ENCODE measurements at regions not wholly inside any gene's neighbourhood (a gene's known extent, or its start where the extent isn't known, plus 50 kb on each side); places are given as distances from the start of the nearest gene placed in this dataset.

DNA sequence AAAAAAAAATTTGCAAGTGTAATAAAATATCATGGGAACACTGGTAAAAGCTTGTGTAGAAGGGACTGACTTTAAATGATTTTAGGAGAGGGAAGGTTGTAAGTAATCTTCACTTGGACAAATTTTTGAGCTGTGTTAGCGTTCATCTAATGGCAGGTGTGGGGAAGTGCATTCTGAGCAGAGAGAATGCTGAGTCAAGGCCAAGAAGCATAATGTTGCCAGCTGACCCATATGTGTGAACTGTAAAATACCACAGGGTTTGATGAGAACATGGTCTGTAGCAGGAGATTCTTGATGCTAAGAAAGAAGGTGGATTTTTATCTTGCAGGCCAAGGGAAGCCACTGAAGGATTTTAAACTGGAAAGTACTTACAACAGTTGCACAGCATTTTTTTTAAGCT is 98.2 kb upstream of the ZNF32 start:
- no peaks in the 10 kb centered on the region for H3K4me1 ChIP-seq (ENCODE audit: control insufficient read depth, insufficient read depth, low read length)
- no peak overlapping the region for H3K27ac Mint-ChIP-seq
- no peaks in the 10 kb centered on the region for H3K9me3 Mint-ChIP-seq
- peaks cover 0 to 9% of the 10 kb centered on the region in 2 donors for H3K4me1 Mint-ChIP-seq
- no peaks in the 10 kb centered on the region for H3K9me3 ChIP-seq (ENCODE audit: control insufficient read depth, insufficient read depth, low read length)
- peaks cover 0 to 10% of the 10 kb centered on the region in 2 donors for H3K27me3 Mint-ChIP-seq (ENCODE audit: low read depth in 2 of 2)
- WGBS (ENCODE audit: insufficient coverage) = 34% methylated on average over 1 of the region's 1 CpG
- no peaks in the 10 kb centered on the region for H3K27me3 ChIP-seq (ENCODE audit: control insufficient read depth, insufficient read depth, low read length)
- intact Hi-C loops (cut with micrococcal nuclease) = no loop called here
- H3K36me3 ChIP-seq (ENCODE audit: control insufficient read depth, insufficient read depth, low read length) = no peaks in the 10 kb centered on the region
- H3K4me3 Mint-ChIP-seq = no peak overlapping the region
- no peak overlapping the region for H3K4me3 ChIP-seq (ENCODE audit: low read length)
- peak in 1 of 3 donors; percentile 42 for ATAC-seq
- TF ChIP-seq, protein P1, sequence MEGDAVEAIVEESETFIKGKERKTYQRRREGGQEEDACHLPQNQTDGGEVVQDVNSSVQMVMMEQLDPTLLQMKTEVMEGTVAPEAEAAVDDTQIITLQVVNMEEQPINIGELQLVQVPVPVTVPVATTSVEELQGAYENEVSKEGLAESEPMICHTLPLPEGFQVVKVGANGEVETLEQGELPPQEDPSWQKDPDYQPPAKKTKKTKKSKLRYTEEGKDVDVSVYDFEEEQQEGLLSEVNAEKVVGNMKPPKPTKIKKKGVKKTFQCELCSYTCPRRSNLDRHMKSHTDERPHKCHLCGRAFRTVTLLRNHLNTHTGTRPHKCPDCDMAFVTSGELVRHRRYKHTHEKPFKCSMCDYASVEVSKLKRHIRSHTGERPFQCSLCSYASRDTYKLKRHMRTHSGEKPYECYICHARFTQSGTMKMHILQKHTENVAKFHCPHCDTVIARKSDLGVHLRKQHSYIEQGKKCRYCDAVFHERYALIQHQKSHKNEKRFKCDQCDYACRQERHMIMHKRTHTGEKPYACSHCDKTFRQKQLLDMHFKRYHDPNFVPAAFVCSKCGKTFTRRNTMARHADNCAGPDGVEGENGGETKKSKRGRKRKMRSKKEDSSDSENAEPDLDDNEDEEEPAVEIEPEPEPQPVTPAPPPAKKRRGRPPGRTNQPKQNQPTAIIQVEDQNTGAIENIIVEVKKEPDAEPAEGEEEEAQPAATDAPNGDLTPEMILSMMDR (IDR thresholded peaks at IDR 0.05) = no peak
- no peak for DNase-seq
- no peak overlapping the region for H3K27ac ChIP-seq (ENCODE audit: low read length)
- H3K36me3 Mint-ChIP-seq = no peaks in the 10 kb centered on the region

DNA sequence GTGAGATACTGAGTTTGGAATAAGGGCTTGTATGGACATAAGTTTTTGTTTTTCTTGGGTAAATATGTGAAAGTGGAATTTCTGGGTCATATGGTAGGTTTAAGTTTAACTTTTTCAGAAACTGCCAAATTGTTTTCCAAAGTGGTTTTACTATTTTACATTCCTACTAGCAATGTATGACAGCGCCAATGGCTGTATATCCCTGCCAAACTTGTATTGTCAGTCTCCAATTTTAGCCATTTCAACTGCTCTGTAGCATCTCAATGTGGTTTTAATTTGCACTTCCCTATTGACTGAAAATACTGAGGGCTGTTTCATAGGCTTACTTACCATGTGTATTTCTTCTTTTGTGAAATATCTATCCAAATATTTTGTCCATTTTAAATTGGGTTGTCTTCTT is 90.5 kb upstream of the ZNF32 start:
- Mint-ChIP-seq H3K4me1 (peaks cover 5 to 6% of the 10 kb centered on the region in 2 donors), H3K4me3 (no peak overlapping the region), H3K36me3 (no peaks in the 10 kb centered on the region), H3K27me3 (ENCODE audit: low read depth in 2 of 2) (peaks cover 0 to under 1% of the 10 kb centered on the region in 2 donors), H3K27ac (no peak overlapping the region), H3K9me3 (no peaks in the 10 kb centered on the region)
- intact Hi-C loops (cut with micrococcal nuclease) = no loop called here
- Histone ChIP-seq H3K27me3 (ENCODE audit: control insufficient read depth, insufficient read depth, low read length) (no peaks in the 10 kb centered on the region), H3K36me3 (ENCODE audit: control insufficient read depth, insufficient read depth, low read length) (no peaks in the 10 kb centered on the region), H3K27ac (ENCODE audit: low read length) (no peak overlapping the region), H3K9me3 (ENCODE audit: control insufficient read depth, insufficient read depth, low read length) (no peaks in the 10 kb centered on the region), H3K4me3 (ENCODE audit: low read length) (no peak overlapping the region), H3K4me1 (ENCODE audit: control insufficient read depth, insufficient read depth, low read length) (no peaks in the 10 kb centered on the region)
- TF ChIP-seq, protein P1 (IDR thresholded peaks at IDR 0.05) = no peak
- ATAC-seq (no peak), DNase-seq (no peak)
- 81% methylated on average over 1 of the region's 1 CpG for WGBS (ENCODE audit: insufficient coverage)

DNA sequence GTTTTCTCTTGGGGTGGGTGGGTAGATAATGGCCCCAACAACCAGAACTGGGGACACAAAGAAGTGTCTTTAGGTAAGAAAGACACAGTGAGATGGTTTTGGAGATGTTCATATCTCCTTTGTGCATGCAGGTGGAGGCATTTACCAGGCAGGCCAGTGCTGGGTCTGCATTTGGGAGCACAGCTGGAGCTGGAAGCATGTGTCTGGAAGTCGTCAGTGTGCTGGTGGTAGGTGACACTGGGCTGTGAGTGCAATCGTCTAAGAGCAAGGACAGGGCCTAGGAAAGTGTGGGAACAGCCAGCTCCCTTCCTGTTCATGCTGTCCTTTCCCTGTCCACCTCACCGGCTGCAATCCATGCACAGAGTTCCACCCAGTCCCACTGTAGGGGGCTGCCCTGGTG is 88.3 kb upstream of the ZNF32 start:
- ATAC-seq = no peak
- Histone ChIP-seq H3K4me1 (ENCODE audit: control insufficient read depth, insufficient read depth, low read length) (no peaks in the 10 kb centered on the region), H3K27me3 (ENCODE audit: control insufficient read depth, insufficient read depth, low read length) (no peaks in the 10 kb centered on the region), H3K36me3 (ENCODE audit: control insufficient read depth, insufficient read depth, low read length) (no peaks in the 10 kb centered on the region), H3K4me3 (ENCODE audit: low read length) (no peak overlapping the region), H3K27ac (ENCODE audit: low read length) (no peak overlapping the region), H3K9me3 (ENCODE audit: control insufficient read depth, insufficient read depth, low read length) (no peaks in the 10 kb centered on the region)
- Mint-ChIP-seq H3K4me3 (no peak overlapping the region), H3K36me3 (no peaks in the 10 kb centered on the region), H3K27me3 (ENCODE audit: low read depth in 2 of 2) (peaks cover 0 to 11% of the 10 kb centered on the region in 2 donors), H3K4me1 (peaks cover 5 to 6% of the 10 kb centered on the region in 2 donors), H3K9me3 (no peaks in the 10 kb centered on the region), H3K27ac (no peak overlapping the region)
- TF ChIP-seq, protein P1 (IDR thresholded peaks at IDR 0.05) = no peak
- DNase-seq = no peak
- WGBS (ENCODE audit: insufficient coverage) = 75% methylated on average over 3 of the region's 3 CpGs
- intact Hi-C loops (cut with micrococcal nuclease) = no loop called here

DNA sequence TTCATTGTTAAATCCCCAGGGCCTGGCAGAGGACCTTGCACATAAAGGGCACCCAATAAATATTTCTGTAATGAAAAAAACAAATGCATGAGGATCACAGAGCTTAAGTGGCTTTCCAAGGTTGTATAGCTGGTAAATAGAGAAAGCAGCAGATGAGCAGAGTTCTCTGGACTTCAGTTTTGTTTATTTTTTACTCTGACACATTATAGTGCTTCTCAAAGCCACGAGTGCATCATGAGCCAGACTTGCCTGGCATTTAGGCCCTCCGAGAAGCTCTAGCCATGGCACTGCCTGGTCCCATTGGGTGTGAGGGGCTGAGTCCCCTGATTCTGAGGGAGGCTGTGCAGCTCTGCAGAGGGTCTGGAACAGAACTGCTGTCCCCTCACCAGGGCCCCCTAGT is 87.2 kb upstream of the ZNF32 start:
- peaks cover 5 to 6% of the 10 kb centered on the region in 2 donors for H3K4me1 Mint-ChIP-seq
- Histone ChIP-seq H3K4me3 (ENCODE audit: low read length) (no peak overlapping the region), H3K4me1 (ENCODE audit: control insufficient read depth, insufficient read depth, low read length) (no peaks in the 10 kb centered on the region), H3K36me3 (ENCODE audit: control insufficient read depth, insufficient read depth, low read length) (no peaks in the 10 kb centered on the region), H3K9me3 (ENCODE audit: control insufficient read depth, insufficient read depth, low read length) (no peaks in the 10 kb centered on the region), H3K27me3 (ENCODE audit: control insufficient read depth, insufficient read depth, low read length) (no peaks in the 10 kb centered on the region), H3K27ac (ENCODE audit: low read length) (no peak overlapping the region)
- H3K27me3 Mint-ChIP-seq (ENCODE audit: low read depth in 2 of 2) = peaks cover 0 to 17% of the 10 kb centered on the region in 2 donors
- no peak overlapping the region for H3K4me3 Mint-ChIP-seq
- no peaks in the 10 kb centered on the region for H3K9me3 Mint-ChIP-seq
- TF ChIP-seq, protein P1 (IDR thresholded peaks at IDR 0.05) = no peak
- 91% methylated on average over 2 of the region's 2 CpGs for WGBS (ENCODE audit: insufficient coverage)
- intact Hi-C loops (cut with micrococcal nuclease) = no loop called here
- ATAC-seq (no peak), DNase-seq (no peak)
- H3K27ac Mint-ChIP-seq = no peak overlapping the region
- H3K36me3 Mint-ChIP-seq = no peaks in the 10 kb centered on the region
